Esophagus (tissue), 2 donors: ENCODE measurements at regions not wholly inside any gene's neighbourhood (a gene's known extent, or its start where the extent isn't known, plus 50 kb on each side); places are given as distances from the start of the nearest gene placed in this dataset.

ENCODE experiments used
- H3K27ac ChIP-seq, 2 donors: one replicate each; pipeline ENCODE4 v1.5.1; 2013; ENCODE audit warnings: low read depth in 2 of 2, mild to moderate bottlenecking in 2 of 2, inconsistent platforms in 1 of 2, low read length in 1 of 2, moderate library complexity in 1 of 2
- H3K27me3 ChIP-seq, 2 donors: one replicate each; pipeline ENCODE4 v1.6.1; 2013; ENCODE audit warnings: low read length in 2 of 2, control low read depth in 1 of 2, mild to moderate bottlenecking in 1 of 2; ENCODE audit not compliant: insufficient read depth in 2 of 2, control insufficient read depth in 1 of 2
- H3K36me3 ChIP-seq, 2 donors: one replicate each; pipeline ENCODE4 v1.6.1; 2013; ENCODE audit warnings: low read length in 1 of 2; ENCODE audit not compliant: control insufficient read depth in 2 of 2, insufficient read depth in 2 of 2
- H3K4me1 ChIP-seq, 2 donors: one replicate each; pipeline ENCODE4 v1.6.1; 2013; ENCODE audit warnings: low read length in 1 of 2; ENCODE audit not compliant: control insufficient read depth in 2 of 2, insufficient read depth in 2 of 2
- H3K4me3 ChIP-seq, 2 donors: one replicate each; pipeline ENCODE4 v1.5.1; 2013; ENCODE audit warnings: low read length in 2 of 2, mild to moderate bottlenecking in 2 of 2, low read depth in 1 of 2, moderate library complexity in 1 of 2
- H3K9me3 ChIP-seq, 2 donors: one replicate each; pipeline ENCODE4 v1.6.1; 2013; ENCODE audit warnings: mild to moderate bottlenecking in 2 of 2, low read depth in 1 of 2, low read length in 1 of 2, moderate library complexity in 1 of 2; ENCODE audit not compliant: control insufficient read depth in 2 of 2, insufficient read depth in 1 of 2
- WGBS, 2 donors: extraction: QIAGEN DNeasy Blood & Tissue Kit; methylation state at CpG; one replicate each; pipeline ENCODE4 v1.1.7; 2013; 5-methylcytosine and 5-hydroxymethylcytosine counted together
- donor health status: healthy with polysubstance abuse.
- donor health status: Bipolar disorder and iron deficiency.

DNA sequence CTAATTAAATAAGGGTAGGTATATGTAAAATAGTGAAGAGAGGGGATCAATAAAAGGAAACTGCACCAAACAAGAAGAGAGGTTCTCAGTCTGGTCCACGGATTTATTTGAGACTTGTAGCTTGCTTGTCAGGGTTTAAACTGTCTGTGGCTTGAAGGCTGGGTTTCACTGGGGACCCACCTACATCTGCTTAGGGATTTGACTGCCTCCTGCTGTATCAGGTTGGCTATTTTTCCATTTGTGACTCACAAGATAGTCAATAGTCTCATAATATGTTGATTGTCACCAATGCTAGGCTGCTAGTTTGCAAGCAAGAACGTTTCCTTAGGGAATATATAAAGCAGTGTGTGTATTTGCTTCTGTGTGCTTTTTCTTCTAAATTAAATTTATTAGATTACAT is 1950.7 kb upstream of the IGFBP7 start:
- no peak overlapping the region for H3K4me3 ChIP-seq
- H3K36me3 ChIP-seq, result no peaks in the 10 kb centered on the region
- no peak overlapping the region for H3K27ac ChIP-seq
- H3K9me3 ChIP-seq, result peaks cover 0 to 5% of the 10 kb centered on the region in 2 donors
- no peaks in the 10 kb centered on the region for H3K4me1 ChIP-seq
- WGBS, 2 donors, result 59 to 65% methylated on average over 2 of the region's 2 CpGs
- H3K27me3 ChIP-seq, result no peaks in the 10 kb centered on the region

DNA sequence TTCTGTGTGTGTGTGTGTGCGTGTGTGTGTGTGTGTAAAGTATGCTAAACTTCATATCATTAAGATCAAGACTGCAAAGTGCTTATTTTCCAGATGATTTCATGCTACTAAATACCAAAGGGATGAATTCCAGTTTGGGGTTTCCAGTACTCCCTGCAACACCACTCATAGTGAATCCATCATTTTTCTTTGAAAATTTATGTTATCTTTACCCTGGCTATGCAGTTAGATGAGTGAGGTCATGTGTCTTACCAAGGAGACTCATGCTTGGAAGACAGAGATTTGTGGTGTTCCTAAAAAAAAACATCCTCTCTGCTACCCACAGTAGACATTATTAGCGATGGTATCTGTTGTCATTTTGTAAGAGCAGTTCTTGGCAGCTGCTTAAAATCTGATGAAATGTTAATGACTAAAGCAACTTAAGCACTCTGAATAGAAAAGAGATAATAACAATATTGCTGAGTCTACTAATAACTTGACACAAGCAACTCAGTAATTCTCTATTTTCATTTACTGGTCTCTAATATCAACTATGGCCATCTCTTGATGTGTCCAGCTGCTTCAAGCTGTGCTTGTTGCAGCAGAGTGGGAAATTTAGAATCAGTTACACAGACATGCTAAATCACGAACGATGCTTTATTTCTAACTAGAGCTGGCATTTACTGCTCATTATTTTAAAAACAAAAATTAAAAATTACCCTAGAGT is 1953.0 kb upstream of the IGFBP7 start:
- Histone ChIP-seq H3K27ac (no peak overlapping the region), H3K36me3 (no peaks in the 10 kb centered on the region), H3K4me3 (no peak overlapping the region), H3K27me3 (no peaks in the 10 kb centered on the region), H3K4me1 (no peaks in the 10 kb centered on the region), H3K9me3 (peaks cover 0 to 5% of the 10 kb centered on the region in 2 donors)
- WGBS, 2 donors, result 68 to 79% methylated on average over 4 of the region's 4 CpGs

- 50 to 54% methylated on average over 7 of the region's 7 CpGs for WGBS, 2 donors
- H3K4me3 ChIP-seq, result no peak overlapping the region
- H3K27me3 ChIP-seq, result no peaks in the 10 kb centered on the region
- no peak overlapping the region for H3K27ac ChIP-seq
- no peaks in the 10 kb centered on the region for H3K36me3 ChIP-seq
- peaks cover 0 to 3% of the 10 kb centered on the region in 2 donors for H3K9me3 ChIP-seq
- no peaks in the 10 kb centered on the region for H3K4me1 ChIP-seq
Measured at GRCh38 chr4:59068722-59069418, 1958.7 kb upstream of the IGFBP7 start.

DNA sequence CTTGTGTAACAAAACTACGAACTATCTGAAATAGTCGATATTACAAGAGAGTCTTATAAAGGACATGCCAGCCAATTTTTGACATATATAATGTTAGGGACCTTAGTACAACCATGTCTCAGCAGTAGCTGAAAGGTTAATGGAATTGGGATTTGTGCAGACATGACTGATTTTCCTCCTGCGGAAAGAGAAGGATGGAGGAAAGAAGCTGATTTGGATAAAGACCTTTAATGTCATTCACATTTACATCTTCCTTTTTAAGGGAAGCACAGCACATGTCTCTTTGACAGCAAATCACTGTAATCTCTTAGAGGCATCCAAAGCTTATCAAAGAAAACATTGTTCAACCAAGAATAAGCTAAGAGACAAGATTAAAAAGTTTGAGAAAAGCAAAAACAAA is 1976.2 kb upstream of the IGFBP7 start:
- Histone ChIP-seq H3K27ac (no peak overlapping the region), H3K4me1 (no peaks in the 10 kb centered on the region), H3K9me3 (peaks cover 0 to 4% of the 10 kb centered on the region in 2 donors), H3K4me3 (no peak overlapping the region), H3K36me3 (no peaks in the 10 kb centered on the region), H3K27me3 (no peaks in the 10 kb centered on the region)
- 72 to 74% methylated on average over 3 of the region's 3 CpGs for WGBS, 2 donors

DNA sequence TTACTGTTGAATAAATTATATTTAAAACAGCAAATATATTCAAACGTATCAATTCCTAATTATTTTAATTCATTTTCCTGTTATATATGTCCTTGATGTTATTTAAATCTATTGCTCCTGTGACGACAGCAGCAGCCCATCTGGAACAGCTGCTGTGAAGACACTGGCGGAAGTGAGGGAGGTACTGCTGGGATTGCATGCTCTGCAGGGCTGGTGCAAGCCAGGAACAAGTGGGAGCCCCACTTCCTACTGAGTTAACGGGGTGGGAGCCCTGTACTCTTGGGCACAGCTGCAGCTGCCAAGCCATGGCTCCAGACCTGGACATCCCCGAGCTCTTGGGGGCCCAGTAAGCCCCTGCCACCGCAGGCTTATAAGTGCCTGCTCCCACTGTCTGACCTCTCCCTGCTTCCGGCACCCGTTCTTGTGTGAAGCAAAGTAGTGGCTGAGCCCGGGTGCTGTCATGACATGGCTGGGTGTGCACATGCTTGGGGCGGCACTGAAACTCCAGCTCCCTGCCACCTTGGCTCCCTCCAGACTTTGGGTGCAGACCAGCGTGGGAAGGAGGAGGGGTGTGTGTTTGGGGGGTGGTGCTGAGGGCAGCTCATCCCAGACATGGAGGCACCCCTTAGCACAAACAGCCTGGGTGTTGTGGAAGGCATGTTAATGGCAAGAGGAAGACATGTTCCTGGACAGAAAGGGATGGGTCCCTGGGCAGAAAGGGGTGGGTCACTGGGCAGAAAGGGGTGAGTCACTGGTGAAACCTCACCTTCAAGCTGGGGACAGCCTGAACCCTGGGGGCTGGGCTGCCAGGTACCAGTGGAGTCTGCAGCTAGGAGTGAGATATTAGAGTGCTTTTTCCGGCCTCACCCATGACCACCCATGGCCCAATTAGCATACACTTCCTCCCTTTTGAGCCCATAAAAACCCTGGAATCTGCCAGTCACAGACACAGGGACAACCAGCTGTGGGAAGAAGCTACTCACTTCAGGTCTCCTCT is 1981.3 kb upstream of the IGFBP7 start:
- Histone ChIP-seq H3K36me3 (no peaks in the 10 kb centered on the region), H3K27me3 (no peaks in the 10 kb centered on the region), H3K9me3 (peaks cover 0 to 6% of the 10 kb centered on the region in 2 donors), H3K4me3 (no peak overlapping the region), H3K4me1 (no peaks in the 10 kb centered on the region), H3K27ac (no peak overlapping the region)
- 80 to 82% methylated on average over 12 of the region's 12 CpGs for WGBS, 2 donors

DNA sequence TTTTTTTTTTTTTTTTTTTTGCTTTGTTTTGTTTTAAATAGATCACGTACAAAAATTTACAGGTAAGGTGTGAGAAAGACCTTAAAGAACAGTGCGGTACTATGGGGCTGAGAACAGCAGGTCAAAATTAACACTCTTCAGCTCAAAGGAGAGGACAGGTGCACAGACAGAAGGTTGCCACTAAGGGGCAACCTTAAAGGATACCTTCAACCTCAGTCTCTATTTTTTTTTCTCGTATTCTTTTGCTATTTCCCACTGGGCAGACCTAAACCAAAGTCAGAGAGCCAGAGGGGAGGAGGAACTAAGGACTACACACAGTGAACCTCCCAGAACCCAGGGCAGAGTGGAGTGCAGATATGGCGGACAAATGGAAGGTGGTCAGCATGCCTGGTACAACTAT is 1984.3 kb upstream of the IGFBP7 start:
- Histone ChIP-seq H3K27ac (no peak overlapping the region), H3K36me3 (no peaks in the 10 kb centered on the region), H3K27me3 (no peaks in the 10 kb centered on the region), H3K4me3 (no peak overlapping the region), H3K4me1 (no peaks in the 10 kb centered on the region), H3K9me3 (peaks cover 0 to 6% of the 10 kb centered on the region in 2 donors)
- WGBS, 2 donors, result 82 to 83% methylated on average over 4 of the region's 4 CpGs

DNA sequence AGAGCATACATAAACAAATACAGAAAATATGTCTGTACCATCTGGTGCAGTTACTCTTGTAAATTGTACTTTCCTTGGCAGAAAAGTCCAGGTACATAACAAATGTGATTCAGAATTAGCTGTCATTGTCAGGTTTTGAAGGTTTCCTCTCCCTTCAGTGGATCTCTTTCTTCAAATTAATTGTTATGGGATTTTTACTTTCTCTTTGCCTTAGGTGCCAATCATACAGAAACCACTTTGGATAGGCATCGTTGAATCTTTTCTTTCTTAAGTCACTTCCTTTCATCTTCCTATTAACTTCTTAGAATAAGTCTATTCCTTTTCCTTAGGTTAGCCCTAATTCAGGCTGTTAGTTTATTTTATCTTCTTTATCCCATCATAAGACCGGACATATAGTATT is 1992.1 kb upstream of the IGFBP7 start:
- H3K4me1 ChIP-seq, result no peaks in the 10 kb centered on the region
- no peak overlapping the region for H3K27ac ChIP-seq
- H3K4me3 ChIP-seq, result no peak overlapping the region
- H3K27me3 ChIP-seq, result no peaks in the 10 kb centered on the region
- WGBS, 2 donors, result 83% methylated on average over 2 of the region's 2 CpGs
- no peaks in the 10 kb centered on the region for H3K9me3 ChIP-seq
- no peaks in the 10 kb centered on the region for H3K36me3 ChIP-seq

DNA sequence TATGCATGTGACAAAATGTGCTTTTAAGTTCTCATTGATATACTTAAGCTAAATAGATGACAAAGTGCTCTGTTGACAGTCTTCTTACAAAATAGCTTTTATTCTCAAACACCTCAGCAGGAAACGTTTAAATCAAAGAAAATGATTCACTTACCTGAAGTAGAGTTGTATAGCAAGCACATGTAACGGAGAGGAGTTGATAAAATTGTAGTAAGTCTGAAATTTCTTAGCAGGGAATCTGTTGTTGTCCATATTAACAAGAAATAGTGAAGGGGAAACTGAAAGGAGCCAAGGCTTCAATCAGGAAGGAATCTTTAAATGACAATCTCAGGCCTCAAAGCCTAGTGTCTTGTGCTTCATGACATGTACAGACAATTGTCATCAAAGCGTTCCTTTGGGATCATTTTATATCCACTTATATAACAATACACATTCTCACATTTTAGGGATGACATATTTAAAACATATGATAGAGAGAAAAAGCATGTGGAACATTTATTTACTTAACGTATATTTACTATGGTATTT is 2010.2 kb upstream of the IGFBP7 start:
- WGBS, 2 donors, result 60 to 64% methylated on average over 4 of the region's 4 CpGs
- no peaks in the 10 kb centered on the region for H3K36me3 ChIP-seq
- no peak overlapping the region for H3K27ac ChIP-seq
- H3K4me3 ChIP-seq, result no peak overlapping the region
- H3K4me1 ChIP-seq, result no peaks in the 10 kb centered on the region
- no peaks in the 10 kb centered on the region for H3K27me3 ChIP-seq
- H3K9me3 ChIP-seq, result no peaks in the 10 kb centered on the region

- Histone ChIP-seq H3K27me3 (no peaks in the 10 kb centered on the region), H3K9me3 (no peaks in the 10 kb centered on the region), H3K27ac (no peak overlapping the region), H3K4me1 (no peaks in the 10 kb centered on the region), H3K4me3 (no peak overlapping the region), H3K36me3 (no peaks in the 10 kb centered on the region)
- 25 to 41% methylated on average over 2 of the region's 2 CpGs for WGBS, 2 donors
Measured at GRCh38 chr4:59122626-59123025, 2012.4 kb upstream of the IGFBP7 start.
